Neural cell (in vitro differentiated cells): ENCODE measurements at regions not wholly inside any gene's neighbourhood (a gene's known extent, or its start where the extent isn't known, plus 50 kb on each side); places are given as distances from the start of the nearest gene placed in this dataset.

Source experiments
- POLR2AphosphoS5 ChIP-seq: IDR thresholded peaks from 2 replicates; pipeline ENCODE4 v1.6.1; 2012
- RAD21 ChIP-seq: fragments of 450-650 bp; conservative IDR thresholded peaks from 2 replicates; pipeline ENCODE4 v1.6.1; 2014; ENCODE audit warnings: antibody characterized with exemption, mild to moderate bottlenecking, moderate library complexity
- SMC3 ChIP-seq: fragments of 450-650 bp; conservative IDR thresholded peaks from 2 replicates; pipeline ENCODE4 v1.6.1; 2014; ENCODE audit warnings: antibody characterized with exemption, mild to moderate bottlenecking, moderate library complexity; ENCODE audit not compliant: poor library complexity
- TAF1 ChIP-seq: IDR thresholded peaks from 2 replicates; pipeline ENCODE4 v1.6.1; 2012; ENCODE audit warnings: low read depth
- TF ChIP-seq, protein P1 (sequence below): fragments of 450-650 bp; IDR thresholded peaks from 2 replicates; pipeline ENCODE4 v1.5.1; 2014; ENCODE audit warnings: antibody characterized with exemption, mild to moderate bottlenecking, moderate library complexity; ENCODE audit not compliant: poor library complexity, severe bottlenecking

DNA sequence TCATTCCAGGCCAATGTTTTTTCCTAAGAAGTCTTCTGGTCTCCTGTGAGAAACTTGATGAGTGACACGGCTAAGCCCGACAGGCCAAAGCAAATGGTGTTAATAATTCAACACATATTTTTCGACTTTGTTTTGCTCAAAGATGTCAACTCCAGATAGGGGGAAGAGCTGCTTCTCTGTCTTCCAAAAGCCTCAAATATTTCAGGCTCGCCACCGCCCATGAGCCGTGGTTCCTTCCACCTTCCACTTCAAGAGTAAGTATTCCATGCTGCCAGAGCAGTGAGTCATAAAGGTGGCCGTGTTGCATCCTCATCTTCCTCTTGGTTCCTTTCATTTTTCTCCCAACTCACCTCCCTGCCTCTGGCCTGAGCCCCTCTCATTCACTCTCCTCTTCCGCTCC lies 272.6 kb downstream of the EFNB2 start:
- TF ChIP-seq, protein P1, sequence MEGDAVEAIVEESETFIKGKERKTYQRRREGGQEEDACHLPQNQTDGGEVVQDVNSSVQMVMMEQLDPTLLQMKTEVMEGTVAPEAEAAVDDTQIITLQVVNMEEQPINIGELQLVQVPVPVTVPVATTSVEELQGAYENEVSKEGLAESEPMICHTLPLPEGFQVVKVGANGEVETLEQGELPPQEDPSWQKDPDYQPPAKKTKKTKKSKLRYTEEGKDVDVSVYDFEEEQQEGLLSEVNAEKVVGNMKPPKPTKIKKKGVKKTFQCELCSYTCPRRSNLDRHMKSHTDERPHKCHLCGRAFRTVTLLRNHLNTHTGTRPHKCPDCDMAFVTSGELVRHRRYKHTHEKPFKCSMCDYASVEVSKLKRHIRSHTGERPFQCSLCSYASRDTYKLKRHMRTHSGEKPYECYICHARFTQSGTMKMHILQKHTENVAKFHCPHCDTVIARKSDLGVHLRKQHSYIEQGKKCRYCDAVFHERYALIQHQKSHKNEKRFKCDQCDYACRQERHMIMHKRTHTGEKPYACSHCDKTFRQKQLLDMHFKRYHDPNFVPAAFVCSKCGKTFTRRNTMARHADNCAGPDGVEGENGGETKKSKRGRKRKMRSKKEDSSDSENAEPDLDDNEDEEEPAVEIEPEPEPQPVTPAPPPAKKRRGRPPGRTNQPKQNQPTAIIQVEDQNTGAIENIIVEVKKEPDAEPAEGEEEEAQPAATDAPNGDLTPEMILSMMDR: no peak
- TF ChIP-seq POLR2AphosphoS5 (no peak), RAD21 (no peak), TAF1 (no peak), SMC3 (no peak)
